ENCODE measurements at regions not wholly inside any gene's neighbourhood (a gene's known extent, or its start where the extent isn't known, plus 50 kb on each side); places are given as distances from the start of the nearest gene placed in this dataset.

GRCh38 chr2:211187602-211188001, 631.2 kb downstream of the CPS1 start:
- no peak for DNase-seq (ENCODE audit: unreplicated experiment)
- intact Hi-C loops (cut with micrococcal nuclease), result no loop called here
- no peak overlapping the region for H3K4me3 Mint-ChIP-seq (ENCODE audit: unreplicated experiment)
- no peaks in the 10 kb centered on the region for H3K36me3 Mint-ChIP-seq (ENCODE audit: insufficient read depth, unreplicated experiment)
- no peaks in the 10 kb centered on the region for H3K9me3 Mint-ChIP-seq (ENCODE audit: unreplicated experiment)
- BruUV-seq (replicated peaks), result no TSS peak
- no peak overlapping the region for H3K27ac Mint-ChIP-seq (ENCODE audit: low read depth, unreplicated experiment)
- TF ChIP-seq, protein P1, sequence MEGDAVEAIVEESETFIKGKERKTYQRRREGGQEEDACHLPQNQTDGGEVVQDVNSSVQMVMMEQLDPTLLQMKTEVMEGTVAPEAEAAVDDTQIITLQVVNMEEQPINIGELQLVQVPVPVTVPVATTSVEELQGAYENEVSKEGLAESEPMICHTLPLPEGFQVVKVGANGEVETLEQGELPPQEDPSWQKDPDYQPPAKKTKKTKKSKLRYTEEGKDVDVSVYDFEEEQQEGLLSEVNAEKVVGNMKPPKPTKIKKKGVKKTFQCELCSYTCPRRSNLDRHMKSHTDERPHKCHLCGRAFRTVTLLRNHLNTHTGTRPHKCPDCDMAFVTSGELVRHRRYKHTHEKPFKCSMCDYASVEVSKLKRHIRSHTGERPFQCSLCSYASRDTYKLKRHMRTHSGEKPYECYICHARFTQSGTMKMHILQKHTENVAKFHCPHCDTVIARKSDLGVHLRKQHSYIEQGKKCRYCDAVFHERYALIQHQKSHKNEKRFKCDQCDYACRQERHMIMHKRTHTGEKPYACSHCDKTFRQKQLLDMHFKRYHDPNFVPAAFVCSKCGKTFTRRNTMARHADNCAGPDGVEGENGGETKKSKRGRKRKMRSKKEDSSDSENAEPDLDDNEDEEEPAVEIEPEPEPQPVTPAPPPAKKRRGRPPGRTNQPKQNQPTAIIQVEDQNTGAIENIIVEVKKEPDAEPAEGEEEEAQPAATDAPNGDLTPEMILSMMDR (IDR thresholded peaks at IDR 0.05; ENCODE audit: unreplicated experiment), result no peak
- no peaks in the 10 kb centered on the region for H3K4me1 Mint-ChIP-seq (ENCODE audit: insufficient read depth, unreplicated experiment)
- H3K27me3 Mint-ChIP-seq (ENCODE audit: insufficient read depth, unreplicated experiment), result peaks cover 76% of the 10 kb centered on the region
- POLR2A ChIA-PET, result no interaction called here
- CTCF ChIA-PET, result no interaction called here

- POLR2A ChIA-PET, result interaction anchor here (0.7 kb wide), 1 partner anchor 626 kb away, joined by 3 read pairs; no protein-coding TSS in a partner anchor
- TF ChIP-seq, protein P1 (IDR thresholded peaks at IDR 0.05; ENCODE audit: unreplicated experiment), result no peak
- DNase-seq (ENCODE audit: unreplicated experiment), result no peak
- Mint-ChIP-seq H3K9me3 (ENCODE audit: unreplicated experiment) (no peaks in the 10 kb centered on the region), H3K27me3 (ENCODE audit: insufficient read depth, unreplicated experiment) (peaks cover 22% of the 10 kb centered on the region), H3K36me3 (ENCODE audit: insufficient read depth, unreplicated experiment) (no peaks in the 10 kb centered on the region), H3K27ac (ENCODE audit: low read depth, unreplicated experiment) (no peak overlapping the region), H3K4me3 (ENCODE audit: unreplicated experiment) (no peak overlapping the region), H3K4me1 (ENCODE audit: insufficient read depth, unreplicated experiment) (no peaks in the 10 kb centered on the region)
- BruUV-seq (replicated peaks), result no TSS peak
- intact Hi-C loops (cut with micrococcal nuclease), result no loop called here
- CTCF ChIA-PET, result interaction anchor here (1.2 kb wide), 1 partner anchor 1341 kb away, joined by 3 read pairs; no protein-coding TSS in a partner anchor
Observed at GRCh38 chr2:211203986-211204385, 647.6 kb downstream of the CPS1 start.

- no peak for DNase-seq (ENCODE audit: unreplicated experiment)
- Mint-ChIP-seq H3K27ac (ENCODE audit: low read depth, unreplicated experiment) (no peak overlapping the region), H3K4me3 (ENCODE audit: unreplicated experiment) (no peak overlapping the region), H3K36me3 (ENCODE audit: insufficient read depth, unreplicated experiment) (no peaks in the 10 kb centered on the region), H3K4me1 (ENCODE audit: insufficient read depth, unreplicated experiment) (no peaks in the 10 kb centered on the region), H3K9me3 (ENCODE audit: unreplicated experiment) (no peaks in the 10 kb centered on the region), H3K27me3 (ENCODE audit: insufficient read depth, unreplicated experiment) (peaks cover 22% of the 10 kb centered on the region)
- POLR2A ChIA-PET, result no interaction called here
- TF ChIP-seq, protein P1 (IDR thresholded peaks at IDR 0.05; ENCODE audit: unreplicated experiment), result no peak
- intact Hi-C loops (cut with micrococcal nuclease), result no loop called here
- BruUV-seq (replicated peaks), result no TSS peak
- CTCF ChIA-PET, result interaction anchor here (1.2 kb wide), 1 partner anchor 1341 kb away, joined by 3 read pairs; no protein-coding TSS in a partner anchor
Observed at GRCh38 chr2:211204456-211204855, 648.1 kb downstream of the CPS1 start.

DNA sequence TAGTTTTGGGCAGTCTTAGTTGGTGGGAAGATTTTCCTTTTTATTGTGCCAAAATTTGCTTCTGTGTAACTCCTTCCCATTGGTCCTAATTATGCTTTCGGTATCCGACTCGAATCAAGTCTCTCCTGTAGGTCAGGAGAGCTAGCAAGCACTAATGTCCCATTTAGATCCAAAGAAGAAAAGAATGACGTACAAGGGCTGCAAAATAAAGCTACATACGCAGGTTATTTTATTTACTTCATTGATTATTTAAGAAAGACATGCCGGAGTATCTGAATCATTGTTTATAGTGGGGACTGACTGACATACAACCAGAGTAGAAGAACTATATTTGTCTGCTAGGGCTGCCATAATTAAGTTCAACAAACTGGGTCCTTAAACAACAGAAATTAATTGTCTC, 648.5 kb downstream of the CPS1 start:
- intact Hi-C loops (cut with micrococcal nuclease), result no loop called here
- TF ChIP-seq, protein P1 (IDR thresholded peaks at IDR 0.05; ENCODE audit: unreplicated experiment), result no peak
- DNase-seq (ENCODE audit: unreplicated experiment), result no peak
- BruUV-seq (replicated peaks), result no TSS peak
- H3K27ac Mint-ChIP-seq (ENCODE audit: low read depth, unreplicated experiment), result no peak overlapping the region
- ChIA-PET POLR2A (no interaction called here), CTCF (interaction anchor here (1.2 kb wide), 1 partner anchor 1340 kb away, joined by 3 read pairs; no protein-coding TSS in a partner anchor)
- no peak overlapping the region for H3K4me3 Mint-ChIP-seq (ENCODE audit: unreplicated experiment)
- H3K9me3 Mint-ChIP-seq (ENCODE audit: unreplicated experiment), result no peaks in the 10 kb centered on the region
- H3K27me3 Mint-ChIP-seq (ENCODE audit: insufficient read depth, unreplicated experiment), result peaks cover 22% of the 10 kb centered on the region
- no peaks in the 10 kb centered on the region for H3K36me3 Mint-ChIP-seq (ENCODE audit: insufficient read depth, unreplicated experiment)
- H3K4me1 Mint-ChIP-seq (ENCODE audit: insufficient read depth, unreplicated experiment), result no peaks in the 10 kb centered on the region

Measured in MCF 10A (cell line).